ENCODE measurements at regions not wholly inside any gene's neighbourhood (a gene's known extent, or its start where the extent isn't known, plus 50 kb on each side); places are given as distances from the start of the nearest gene placed in this dataset.
"Not testable (repeated sequence)": the region's sequence is repeated elsewhere in the genome, so short reads cannot be mapped to it uniquely, and the experiment has no call there.

DNA sequence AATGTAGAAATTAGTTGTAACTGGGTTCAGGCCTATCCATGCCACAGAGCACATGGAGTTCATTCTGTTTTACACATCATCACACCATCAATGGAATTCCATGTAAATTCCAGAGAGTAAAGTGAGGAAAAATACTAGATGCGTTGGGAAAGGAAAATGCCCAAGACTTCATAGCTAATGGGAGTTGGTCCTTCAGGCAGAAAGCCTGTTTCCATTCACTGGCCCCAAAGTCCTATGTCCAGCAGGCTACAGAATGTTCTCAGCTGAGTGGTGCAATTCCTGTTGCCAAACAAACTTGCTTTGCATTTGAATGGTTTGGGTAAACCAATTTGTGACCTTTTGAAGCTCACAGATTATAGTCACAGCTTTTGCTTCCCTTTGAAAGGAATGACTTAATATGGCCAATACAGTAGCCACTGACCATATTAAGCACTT is 164.6 kb upstream of the PFN2 start:
- peaks cover 36% of the 10 kb centered on the region for H3K27me3 Mint-ChIP-seq (ENCODE audit: low read depth)
- DNase-seq (no peak), ATAC-seq (replicated peaks in 1 of 2) (no peak)
- H3K36me3 Mint-ChIP-seq (ENCODE audit: insufficient read depth in 2 of 2): no peaks in the 10 kb centered on the region
- H3K9me3 Mint-ChIP-seq: no peaks in the 10 kb centered on the region
- H3K4me3 Mint-ChIP-seq: no peak overlapping the region
- no peak overlapping the region for H3K27ac Mint-ChIP-seq
- no peaks in the 10 kb centered on the region for H3K4me1 Mint-ChIP-seq (ENCODE audit: low read depth)

- no peak overlapping the region for H3K4me3 Mint-ChIP-seq
- H3K27me3 Mint-ChIP-seq (ENCODE audit: low read depth): peaks cover 36% of the 10 kb centered on the region
- no peak for ATAC-seq (replicated peaks in 1 of 2)
Observed at GRCh38 chr3:150133293-150133692, 162.6 kb upstream of the PFN2 start.

DNA sequence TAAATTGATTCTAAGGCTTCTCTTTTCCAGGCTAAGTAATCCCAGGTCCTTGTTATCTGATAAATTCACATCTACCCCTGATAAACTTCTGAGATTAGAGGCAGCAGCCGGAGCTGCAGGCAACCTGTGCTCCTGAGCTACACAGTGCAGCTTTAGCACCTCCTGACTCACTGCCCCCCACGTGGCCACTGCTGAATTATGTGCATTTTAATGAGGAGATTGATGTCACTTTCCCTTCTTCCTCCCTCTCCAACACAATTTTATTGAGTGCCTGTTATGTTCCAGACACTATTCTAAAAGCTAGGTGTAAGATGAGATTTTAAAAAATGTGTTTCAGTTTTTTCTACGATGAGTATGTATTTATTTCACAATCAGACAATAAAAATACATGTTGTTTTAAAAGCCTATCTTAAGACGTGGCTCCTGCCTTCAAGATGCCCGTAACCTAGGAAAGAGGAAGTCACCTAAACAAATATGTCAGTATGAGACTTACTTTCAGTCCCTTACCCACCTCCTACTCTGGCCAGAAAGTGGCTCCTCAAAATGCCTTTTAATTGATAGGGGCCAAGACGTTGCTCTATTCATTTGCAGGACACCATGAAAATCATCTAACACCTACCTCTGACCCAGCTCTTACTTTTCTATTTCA is 161.5 kb upstream of the PFN2 start:
- Mint-ChIP-seq H3K36me3 (ENCODE audit: insufficient read depth in 2 of 2) (no peaks in the 10 kb centered on the region), H3K9me3 (no peaks in the 10 kb centered on the region), H3K4me3 (no peak overlapping the region), H3K4me1 (ENCODE audit: low read depth) (no peaks in the 10 kb centered on the region), H3K27me3 (ENCODE audit: low read depth) (peaks cover 34% of the 10 kb centered on the region), H3K27ac (no peak overlapping the region)
- ATAC-seq (replicated peaks in 1 of 2) (no peak), DNase-seq (no peak)

More at GRCh38 chr3:150133293-150133692, 162.6 kb upstream of the PFN2 start:
- no peaks in the 10 kb centered on the region for H3K36me3 Mint-ChIP-seq (ENCODE audit: insufficient read depth in 2 of 2)
- DNase-seq: no peak
- H3K9me3 Mint-ChIP-seq: no peaks in the 10 kb centered on the region
- no peaks in the 10 kb centered on the region for H3K4me1 Mint-ChIP-seq (ENCODE audit: low read depth)
- H3K27ac Mint-ChIP-seq: no peak overlapping the region

DNA sequence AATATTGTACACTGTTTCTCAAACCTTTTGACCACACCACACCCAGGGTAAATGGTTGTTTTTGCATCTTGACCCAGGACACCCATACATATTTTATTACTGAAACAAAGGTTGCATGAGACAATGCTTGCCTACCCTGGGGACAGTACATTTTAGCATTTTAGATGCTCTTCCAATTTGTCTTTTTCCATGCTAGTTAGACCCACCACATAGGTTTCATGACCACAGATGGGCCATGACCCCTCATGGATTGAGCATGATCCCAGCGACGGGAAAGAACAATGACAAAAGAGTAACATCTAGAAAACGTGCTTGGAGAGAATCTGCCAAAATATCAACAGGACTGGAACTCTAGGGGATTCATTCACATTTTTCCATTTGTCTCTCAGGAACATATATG is 161.0 kb upstream of the PFN2 start:
- H3K36me3 Mint-ChIP-seq (ENCODE audit: insufficient read depth in 2 of 2): no peaks in the 10 kb centered on the region
- no peaks in the 10 kb centered on the region for H3K4me1 Mint-ChIP-seq (ENCODE audit: low read depth)
- H3K9me3 Mint-ChIP-seq: no peaks in the 10 kb centered on the region
- no peak overlapping the region for H3K4me3 Mint-ChIP-seq
- H3K27me3 Mint-ChIP-seq (ENCODE audit: low read depth): peaks cover 33% of the 10 kb centered on the region
- ATAC-seq (replicated peaks in 1 of 2) (no peak), DNase-seq (no peak)
- no peak overlapping the region for H3K27ac Mint-ChIP-seq

- Mint-ChIP-seq H3K4me3 (no peak overlapping the region), H3K9me3 (no peaks in the 10 kb centered on the region), H3K4me1 (ENCODE audit: low read depth) (no peaks in the 10 kb centered on the region), H3K36me3 (ENCODE audit: insufficient read depth in 2 of 2) (no peaks in the 10 kb centered on the region), H3K27ac (no peak overlapping the region), H3K27me3 (ENCODE audit: low read depth) (peaks cover 33% of the 10 kb centered on the region)
- ATAC-seq (replicated peaks in 1 of 2): no peak
- no peak for DNase-seq
Observed at GRCh38 chr3:150130404-150131100, 159.9 kb upstream of the PFN2 start.

DNA sequence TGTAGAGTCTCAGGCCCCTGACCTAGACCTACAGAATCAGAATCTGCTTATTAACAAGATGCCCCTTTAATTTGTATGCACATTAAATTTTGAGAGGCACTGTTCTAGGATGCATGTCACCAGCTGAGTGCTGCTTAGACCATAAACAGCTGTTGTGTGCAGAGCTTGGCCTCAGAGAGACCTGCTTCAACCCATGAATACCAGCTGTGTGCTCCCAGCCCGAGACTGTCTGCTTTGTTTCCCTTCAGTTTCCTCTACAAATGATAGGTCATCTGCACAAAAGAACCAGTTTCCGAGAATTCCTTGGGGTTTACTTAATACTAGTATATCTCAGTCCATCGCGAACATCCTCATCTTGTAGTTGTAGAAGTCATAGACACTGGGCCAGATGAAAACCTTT is 158.5 kb upstream of the PFN2 start:
- no peak for DNase-seq
- H3K4me1 Mint-ChIP-seq (ENCODE audit: low read depth): no peaks in the 10 kb centered on the region
- no peak for ATAC-seq (replicated peaks in 1 of 2)
- no peaks in the 10 kb centered on the region for H3K36me3 Mint-ChIP-seq (ENCODE audit: insufficient read depth in 2 of 2)
- no peak overlapping the region for H3K27ac Mint-ChIP-seq
- H3K9me3 Mint-ChIP-seq: no peaks in the 10 kb centered on the region
- no peak overlapping the region for H3K4me3 Mint-ChIP-seq
- peaks cover 28% of the 10 kb centered on the region for H3K27me3 Mint-ChIP-seq (ENCODE audit: low read depth)

DNA sequence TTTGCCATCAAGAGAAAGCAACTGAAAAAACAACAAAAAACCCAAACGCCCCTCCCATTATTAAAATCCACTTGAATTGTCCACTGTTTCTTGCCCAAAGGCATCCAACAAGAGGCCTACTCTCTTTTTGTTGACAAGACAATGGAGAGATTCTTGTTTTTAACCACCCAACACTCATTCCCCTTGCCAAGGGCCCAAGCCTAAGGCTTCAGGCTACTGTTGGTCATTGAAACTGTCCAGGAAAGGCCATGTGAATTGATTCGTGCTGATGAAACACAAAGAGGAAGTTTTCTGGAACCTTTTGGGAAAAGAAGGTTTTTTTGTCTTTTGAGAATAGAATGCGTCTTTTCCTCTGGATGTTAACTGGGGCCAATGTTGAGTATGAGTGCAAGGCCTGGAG is 157.4 kb upstream of the PFN2 start:
- ATAC-seq (replicated peaks in 1 of 2): no peak
- H3K4me1 Mint-ChIP-seq (ENCODE audit: low read depth): no peaks in the 10 kb centered on the region
- H3K9me3 Mint-ChIP-seq: no peaks in the 10 kb centered on the region

DNA sequence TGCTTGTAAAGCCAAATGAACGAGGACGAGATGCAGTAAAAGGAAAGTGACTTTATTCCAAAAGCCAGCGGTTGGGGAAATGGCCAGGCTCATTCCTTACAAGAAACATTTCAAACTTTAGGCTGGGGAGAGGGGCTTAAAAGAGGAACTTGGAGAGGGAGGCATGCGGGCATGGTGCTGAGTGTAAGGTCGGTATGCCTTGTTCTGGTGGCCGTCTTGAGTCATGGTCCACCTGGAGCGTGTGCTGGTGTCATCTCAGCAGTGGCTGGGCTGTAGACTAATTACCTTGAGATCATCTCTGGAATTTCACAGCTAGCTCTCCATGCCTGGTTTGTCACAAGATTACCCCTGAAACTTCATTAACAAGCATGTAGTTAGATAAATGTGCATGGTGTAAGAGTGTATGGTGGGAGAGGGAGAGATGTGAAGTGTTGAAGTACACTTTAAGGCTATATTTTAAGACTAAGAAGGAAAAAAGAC is 156.4 kb upstream of the PFN2 start:
- Mint-ChIP-seq H3K36me3 (ENCODE audit: insufficient read depth in 2 of 2) (no peaks in the 10 kb centered on the region), H3K27ac (no peak overlapping the region)

More for the DNA sequence above, 157.4 kb upstream of the PFN2 start:
- no peak overlapping the region for H3K4me3 Mint-ChIP-seq
- H3K27me3 Mint-ChIP-seq (ENCODE audit: low read depth): peaks cover 28% of the 10 kb centered on the region
- no peak for DNase-seq
- no peak overlapping the region for H3K27ac Mint-ChIP-seq
- no peaks in the 10 kb centered on the region for H3K36me3 Mint-ChIP-seq (ENCODE audit: insufficient read depth in 2 of 2)

GRCh38 chr3:150124142-150124541 is 153.4 kb upstream of the PFN2 start:
- no peaks in the 10 kb centered on the region for H3K36me3 Mint-ChIP-seq (ENCODE audit: insufficient read depth in 2 of 2)
- no peaks in the 10 kb centered on the region for H3K9me3 Mint-ChIP-seq
- no peak overlapping the region for H3K27ac Mint-ChIP-seq
- no peak for DNase-seq
- H3K4me1 Mint-ChIP-seq (ENCODE audit: low read depth): no peaks in the 10 kb centered on the region
- no peak overlapping the region for H3K4me3 Mint-ChIP-seq
- H3K27me3 Mint-ChIP-seq (ENCODE audit: low read depth): peaks cover 30% of the 10 kb centered on the region
- no peak for ATAC-seq (replicated peaks in 1 of 2)

More for the DNA sequence above, 156.4 kb upstream of the PFN2 start:
- Mint-ChIP-seq H3K9me3 (no peaks in the 10 kb centered on the region), H3K27me3 (ENCODE audit: low read depth) (peaks cover 23% of the 10 kb centered on the region), H3K4me1 (ENCODE audit: low read depth) (no peaks in the 10 kb centered on the region), H3K4me3 (no peak overlapping the region)
- DNase-seq: no peak
- no peak for ATAC-seq (replicated peaks in 1 of 2)

DNA sequence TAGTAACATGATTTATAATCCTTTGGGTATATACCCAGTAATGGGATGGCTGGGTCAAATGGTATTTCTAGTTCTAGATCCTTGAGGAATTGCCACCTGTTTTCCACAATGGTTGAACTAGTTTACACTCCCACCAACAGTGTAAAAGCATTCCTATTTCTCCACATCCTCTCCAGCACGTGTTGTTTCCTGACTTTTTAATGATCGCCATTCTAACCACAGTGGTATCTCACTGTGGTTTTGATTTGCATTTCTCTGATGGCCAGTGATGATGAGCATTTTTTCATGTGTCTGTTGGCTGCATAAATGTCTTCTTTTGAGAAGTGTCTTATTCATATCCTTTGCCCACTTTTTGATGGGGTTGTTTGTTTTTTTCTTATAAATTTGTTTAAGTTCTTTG is 152.6 kb upstream of the PFN2 start:
- H3K4me1 Mint-ChIP-seq (ENCODE audit: low read depth); H3K36me3 Mint-ChIP-seq (ENCODE audit: insufficient read depth in 2 of 2); H3K4me3 Mint-ChIP-seq; H3K27ac Mint-ChIP-seq; H3K9me3 Mint-ChIP-seq; ATAC-seq (replicated peaks in 1 of 2); DNase-seq: not testable (repeated sequence)
- peaks cover 33% of the 10 kb centered on the region for H3K27me3 Mint-ChIP-seq (ENCODE audit: low read depth)

- H3K27me3 Mint-ChIP-seq (ENCODE audit: low read depth): peaks cover 50% of the 10 kb centered on the region
- no peak overlapping the region for H3K4me3 Mint-ChIP-seq
- ATAC-seq (replicated peaks in 1 of 2) (no peak), DNase-seq (no peak)
- no peaks in the 10 kb centered on the region for H3K36me3 Mint-ChIP-seq (ENCODE audit: insufficient read depth in 2 of 2)
- H3K27ac Mint-ChIP-seq: no peak overlapping the region
- no peaks in the 10 kb centered on the region for H3K9me3 Mint-ChIP-seq
- peaks cover 11% of the 10 kb centered on the region for H3K4me1 Mint-ChIP-seq (ENCODE audit: low read depth)
Observed at GRCh38 chr3:150118219-150118618, 147.5 kb upstream of the PFN2 start.

DNA sequence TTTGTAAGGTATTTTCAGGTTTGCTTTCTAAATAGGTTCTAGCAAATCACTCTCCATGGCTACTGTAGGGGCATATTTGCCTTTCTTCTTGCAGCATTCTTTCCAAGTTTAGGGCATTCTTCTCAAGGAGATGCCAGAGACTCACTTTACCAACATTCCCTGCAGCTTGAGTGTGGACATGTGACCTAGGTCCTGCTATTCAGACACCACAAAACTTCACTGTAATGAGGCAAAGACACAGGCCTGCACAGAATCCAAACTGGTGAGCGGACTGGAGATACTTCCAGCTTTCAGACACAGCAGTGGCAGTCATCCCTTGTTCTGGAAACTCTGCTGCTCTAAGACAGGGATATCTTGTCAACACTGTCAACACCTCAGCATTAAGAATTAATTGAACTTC is 146.4 kb upstream of the PFN2 start:
- Mint-ChIP-seq H3K4me1 (ENCODE audit: low read depth) (peaks cover 11% of the 10 kb centered on the region), H3K9me3 (no peaks in the 10 kb centered on the region), H3K36me3 (ENCODE audit: insufficient read depth in 2 of 2) (no peaks in the 10 kb centered on the region), H3K27me3 (ENCODE audit: low read depth) (peaks cover 47% of the 10 kb centered on the region), H3K27ac (no peak overlapping the region), H3K4me3 (no peak overlapping the region)
- no peak for ATAC-seq (replicated peaks in 1 of 2)
- DNase-seq: no peak

DNA sequence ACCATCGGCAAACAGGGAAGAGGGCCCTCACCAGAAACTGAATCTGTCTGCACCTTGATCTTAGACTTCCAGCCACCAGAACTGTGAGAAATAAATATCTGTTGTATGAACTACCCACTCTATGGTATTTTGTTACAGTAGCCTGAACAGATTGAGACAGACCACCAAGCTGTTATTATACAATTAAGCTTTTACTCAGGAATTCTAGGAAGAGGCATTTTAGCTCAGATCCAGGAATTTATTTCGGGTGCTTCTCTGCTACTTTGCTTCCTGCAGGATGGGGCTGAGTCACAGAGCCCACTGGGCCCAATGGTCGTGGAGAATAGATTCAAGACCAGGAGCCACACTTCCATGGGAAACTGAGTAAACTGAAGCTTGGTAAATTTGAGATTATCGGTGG is 145.5 kb upstream of the PFN2 start:
- Mint-ChIP-seq H3K27ac (no peak overlapping the region), H3K36me3 (ENCODE audit: insufficient read depth in 2 of 2) (no peaks in the 10 kb centered on the region), H3K27me3 (ENCODE audit: low read depth) (peaks cover 47% of the 10 kb centered on the region), H3K9me3 (no peaks in the 10 kb centered on the region), H3K4me3 (no peak overlapping the region), H3K4me1 (ENCODE audit: low read depth) (peaks cover 11% of the 10 kb centered on the region)
- ATAC-seq (replicated peaks in 1 of 2) (no peak), DNase-seq (no peak)

Measured in activated T-cell treated with anti-CD3 and anti-CD28 coated beads, Interleukin-2, amount 50 U/mL, for 72 hours (primary cell).